DOHH2 (cell line): ENCODE measurements at regions not wholly inside any gene's neighbourhood (a gene's known extent, or its start where the extent isn't known, plus 50 kb on each side); places are given as distances from the start of the nearest gene placed in this dataset.

Experiments used
- CTCF ChIP-seq: fragments of 200-600 bp; sonication (generic); IDR thresholded peaks from one replicate; pipeline ENCODE4 v1.5.1; 2014; ENCODE audit warnings: antibody characterized with exemption, mild to moderate bottlenecking, low read depth, low read length; ENCODE audit not compliant: poor library complexity, severe bottlenecking
- EZH2phosphoT487 ChIP-seq: fragments of 200-600 bp; sonication (generic); IDR thresholded peaks from 2 replicates; pipeline ENCODE4 v1.6.1; 2017; ENCODE audit warnings: borderline replicate concordance, mild to moderate bottlenecking, antibody characterized with exemption, low read length, moderate library complexity, mixed read lengths

- no peak for TF ChIP-seq CTCF
- TF ChIP-seq EZH2phosphoT487, result no peak
Measured at GRCh38 chr1:80535466-80535865, 1265.3 kb upstream of the ADGRL2 start.
